OCI-LY1 (cell line): ENCODE measurements at regions not wholly inside any gene's neighbourhood (a gene's known extent, or its start where the extent isn't known, plus 50 kb on each side); places are given as distances from the start of the nearest gene placed in this dataset.

ENCODE experiments used
- EZH2 ChIP-seq: fragments of 200-600 bp; sonication (generic), shearing (Covaris generic); IDR thresholded peaks from 2 replicates; pipeline ENCODE4 v1.8.0; 2017; ENCODE audit warnings: borderline replicate concordance, mixed run types, mild to moderate bottlenecking, antibody characterized with exemption, low read length, moderate library complexity, mixed read lengths
- TF ChIP-seq, protein P1 (sequence below): fragments of 200-600 bp; sonication (generic), shearing (Covaris generic); IDR thresholded peaks from 2 replicates; pipeline ENCODE4 v1.5.1; 2017; ENCODE audit warnings: mild to moderate bottlenecking, antibody characterized with exemption, low read length, moderate library complexity, mixed read lengths

DNA sequence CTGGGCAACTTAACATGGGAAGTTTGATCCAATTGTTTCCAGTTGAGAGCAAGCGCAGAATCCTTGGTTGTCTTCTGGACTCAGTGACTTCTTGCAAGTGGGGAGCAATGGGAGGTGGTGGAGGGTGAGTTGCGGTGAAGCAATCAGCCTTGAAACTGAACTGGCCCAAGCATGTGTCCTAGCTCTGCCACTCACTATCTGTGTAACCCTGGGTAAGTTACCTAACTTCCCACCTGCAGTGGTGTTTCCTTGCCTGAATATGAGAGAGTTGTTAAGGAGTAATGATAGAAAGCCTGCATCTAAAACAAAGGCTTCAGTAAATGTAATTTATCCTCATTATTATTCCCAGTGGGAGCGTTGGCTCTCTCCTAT is 132.5 kb upstream of the NFIA start:
- TF ChIP-seq, protein P1, sequence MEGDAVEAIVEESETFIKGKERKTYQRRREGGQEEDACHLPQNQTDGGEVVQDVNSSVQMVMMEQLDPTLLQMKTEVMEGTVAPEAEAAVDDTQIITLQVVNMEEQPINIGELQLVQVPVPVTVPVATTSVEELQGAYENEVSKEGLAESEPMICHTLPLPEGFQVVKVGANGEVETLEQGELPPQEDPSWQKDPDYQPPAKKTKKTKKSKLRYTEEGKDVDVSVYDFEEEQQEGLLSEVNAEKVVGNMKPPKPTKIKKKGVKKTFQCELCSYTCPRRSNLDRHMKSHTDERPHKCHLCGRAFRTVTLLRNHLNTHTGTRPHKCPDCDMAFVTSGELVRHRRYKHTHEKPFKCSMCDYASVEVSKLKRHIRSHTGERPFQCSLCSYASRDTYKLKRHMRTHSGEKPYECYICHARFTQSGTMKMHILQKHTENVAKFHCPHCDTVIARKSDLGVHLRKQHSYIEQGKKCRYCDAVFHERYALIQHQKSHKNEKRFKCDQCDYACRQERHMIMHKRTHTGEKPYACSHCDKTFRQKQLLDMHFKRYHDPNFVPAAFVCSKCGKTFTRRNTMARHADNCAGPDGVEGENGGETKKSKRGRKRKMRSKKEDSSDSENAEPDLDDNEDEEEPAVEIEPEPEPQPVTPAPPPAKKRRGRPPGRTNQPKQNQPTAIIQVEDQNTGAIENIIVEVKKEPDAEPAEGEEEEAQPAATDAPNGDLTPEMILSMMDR, result no peak
- no peak for TF ChIP-seq EZH2
